Right lobe of liver (tissue), 6 donors: ENCODE measurements at regions not wholly inside any gene's neighbourhood (a gene's known extent, or its start where the extent isn't known, plus 50 kb on each side); places are given as distances from the start of the nearest gene placed in this dataset.

Experiments used
- ATAC-seq, 4 donors: fragments of 200-7000 bp; cut with Tn5 transposase; one replicate each; pipeline ENCODE4 v1.9.1; 2020; ENCODE audit warnings: mild to moderate bottlenecking in 4 of 4, moderate library complexity in 4 of 4
- DNase-seq, 3 donors: peaks; one replicate each; pipeline ENCODE4 v3.0.0-alpha.2; 2020
- H3K27ac ChIP-seq, 3 donors: fragments of 200-600 bp; one replicate each; pipeline ENCODE4 v1.8.0; 2022
- H3K27me3 ChIP-seq, 2 donors: fragments of 200-600 bp; one replicate each; pipeline ENCODE4 v1.8.0; 2022
- H3K36me3 ChIP-seq, 4 donors: fragments of 200-600 bp; sonication (generic) in 1 of 4; one replicate each; pipeline versions ENCODE4 v1.5.1 to v1.8.0; 2017 to 2022; ENCODE audit warnings: control low read depth in 1 of 4
- H3K4me1 ChIP-seq, 4 donors: fragments of 200-600 bp; sonication (generic) in 1 of 4; one replicate each; pipeline versions ENCODE4 v1.5.1 to v1.8.0; 2017 to 2022; ENCODE audit warnings: control low read depth in 1 of 4
- H3K4me3 ChIP-seq, 3 donors: fragments of 200-600 bp; one replicate each; pipeline ENCODE4 v1.8.0; 2022
- H3K9me3 ChIP-seq, 4 donors: fragments of 200-600 bp; sonication (generic) in 1 of 4; one replicate each; pipeline versions ENCODE4 v1.5.1 to v1.8.0; 2017 to 2022; ENCODE audit warnings: control low read depth in 1 of 4
- CTCF ChIP-seq, 4 donors: fragments of 200-600 bp in 3 of 4; fragments of 450-650 bp in 1 of 4; IDR thresholded peaks; one replicate each; pipeline versions ENCODE4 v1.5.1 to v1.8.0; 2016 to 2022; ENCODE audit warnings: antibody characterized with exemption in 4 of 4, mild to moderate bottlenecking in 2 of 4
- POLR2A ChIP-seq: fragments of 450-650 bp; IDR thresholded peaks from one replicate; pipeline ENCODE4 v1.6.1; 2017; ENCODE audit warnings: antibody characterized with exemption, mild to moderate bottlenecking
- WGBS: methylation state at CpG from one replicate; pipeline ENCODE4 v1.1.6; 2018; ENCODE audit warnings: low coverage, low lambda C conversion rate; ENCODE audit not compliant: insufficient coverage; ENCODE audit errors: missing lambda C conversion rate; 5-methylcytosine and 5-hydroxymethylcytosine counted together
- intact Hi-C, 2 donors: fragments of 100-400 bp; cut with DNase I; formaldehyde crosslinking; loops; one replicate each; pipeline versions ENCODE4 v1.11.2 to v1.14.1; 2022
- donor health status: DM: no; HTN: yes; CAD: no.
- donor health status: DM: no; HTN: no; CAD: no.
- donor health status: DM: no; HTN: no; CAD: no.
- donor health status: DM: no; HTN: yes; CAD: no.
- donor health status: DM: no; HTN: yes; CAD: no.

- ATAC-seq, result no peak
- no peak for TF ChIP-seq CTCF (IDR thresholded peaks at IDR 0.05)
- no peak for TF ChIP-seq POLR2A
- DNase-seq, result no peak
- H3K4me3 ChIP-seq, result no peak overlapping the region
- H3K36me3 ChIP-seq, result no peaks in the 10 kb centered on the region
- no peak overlapping the region for H3K27ac ChIP-seq
- no peaks in the 10 kb centered on the region for H3K9me3 ChIP-seq
- no peaks in the 10 kb centered on the region for H3K27me3 ChIP-seq
- no peaks in the 10 kb centered on the region for H3K4me1 ChIP-seq
- 68% methylated on average over 3 of the region's 3 CpGs for WGBS
- intact Hi-C loops, result no loop called here
These were observed 351.7 kb upstream of the KYNU start for GRCh38 chr2:142525720-142526119.

GRCh38 chr2:142521492-142521891 lies 356.0 kb upstream of the KYNU start:
- ATAC-seq (no peak), DNase-seq (no peak)
- TF ChIP-seq CTCF (IDR thresholded peaks at IDR 0.05) (no peak), POLR2A (no peak)
- H3K27ac ChIP-seq, result no peak overlapping the region
- H3K27me3 ChIP-seq, result no peaks in the 10 kb centered on the region
- H3K9me3 ChIP-seq, result no peaks in the 10 kb centered on the region
- WGBS, result 32% methylated on average over 3 of the region's 3 CpGs
- H3K4me1 ChIP-seq, result no peaks in the 10 kb centered on the region
- no peak overlapping the region for H3K4me3 ChIP-seq
- H3K36me3 ChIP-seq, result no peaks in the 10 kb centered on the region
- intact Hi-C loops, result no loop called here

GRCh38 chr2:142515493-142515892 lies 362.0 kb upstream of the KYNU start:
- H3K4me1 ChIP-seq, result no peaks in the 10 kb centered on the region
- H3K27me3 ChIP-seq, result no peaks in the 10 kb centered on the region
- no peaks in the 10 kb centered on the region for H3K9me3 ChIP-seq
- ATAC-seq (no peak), DNase-seq (no peak)
- TF ChIP-seq CTCF (IDR thresholded peaks at IDR 0.05) (no peak), POLR2A (no peak)
- intact Hi-C loops, result no loop called here
- WGBS, result 66% methylated on average over 2 of the region's 2 CpGs
- no peak overlapping the region for H3K4me3 ChIP-seq
- no peak overlapping the region for H3K27ac ChIP-seq
- no peaks in the 10 kb centered on the region for H3K36me3 ChIP-seq

- H3K36me3 ChIP-seq, result no peaks in the 10 kb centered on the region
- DNase-seq (no peak), ATAC-seq (no peak)
- H3K4me1 ChIP-seq, result no peaks in the 10 kb centered on the region
- 77% methylated on average over 2 of the region's 3 CpGs for WGBS
- TF ChIP-seq CTCF (IDR thresholded peaks at IDR 0.05), result no peak
- TF ChIP-seq POLR2A, result no peak
- H3K9me3 ChIP-seq, result no peaks in the 10 kb centered on the region
- no peak overlapping the region for H3K27ac ChIP-seq
- H3K27me3 ChIP-seq, result no peaks in the 10 kb centered on the region
- H3K4me3 ChIP-seq, result no peak overlapping the region
- intact Hi-C loops, result no loop called here
These were observed 368.1 kb upstream of the KYNU start for GRCh38 chr2:142509401-142509800.

- no peak for ATAC-seq
- intact Hi-C loops, result no loop called here
- Histone ChIP-seq H3K9me3 (no peaks in the 10 kb centered on the region), H3K36me3 (no peaks in the 10 kb centered on the region), H3K27me3 (no peaks in the 10 kb centered on the region), H3K4me1 (no peaks in the 10 kb centered on the region), H3K4me3 (no peak overlapping the region), H3K27ac (no peak overlapping the region)
- DNase-seq, result no peak
- WGBS, result 71% methylated on average over 1 of the region's 1 CpG
- TF ChIP-seq CTCF (IDR thresholded peaks at IDR 0.05) (no peak), POLR2A (no peak)
These were observed 372.7 kb upstream of the KYNU start for GRCh38 chr2:142504754-142505153.
